H9 (cell line): ENCODE measurements at regions not wholly inside any gene's neighbourhood (a gene's known extent, or its start where the extent isn't known, plus 50 kb on each side); places are given as distances from the start of the nearest gene placed in this dataset.

Experiments used
- DNase-seq: peaks from one replicate; pipeline ENCODE4 v3.0.0-alpha.2; 2017
- H2AFZ ChIP-seq: one replicate; pipeline ENCODE4 v1.6.1; 2013; ENCODE audit warnings: mild to moderate bottlenecking, low read length, control low read depth, moderate library complexity
- H2AK5ac ChIP-seq: 2 replicates; pipeline ENCODE4 v1.6.1; 2013; ENCODE audit warnings: low read length, control low read depth, mixed read lengths; ENCODE audit not compliant: insufficient read length
- H2BK120ac ChIP-seq: one replicate; pipeline ENCODE4 v1.6.1; 2013; ENCODE audit warnings: low read depth, mild to moderate bottlenecking, low read length, control low read depth, inconsistent platforms; ENCODE audit not compliant: poor library complexity, severe bottlenecking
- H2BK12ac ChIP-seq: 2 replicates; pipeline ENCODE4 v1.6.1; 2013; ENCODE audit warnings: low read length, control low read depth, mixed read lengths, low read depth; ENCODE audit not compliant: insufficient read length
- H2BK15ac ChIP-seq: 2 replicates; pipeline ENCODE4 v1.6.1; 2013; ENCODE audit warnings: low read depth, low read length, control low read depth
- H2BK20ac ChIP-seq: one replicate; pipeline ENCODE4 v1.6.1; 2013; ENCODE audit warnings: low read depth, mild to moderate bottlenecking, low read length, control low read depth, inconsistent platforms; ENCODE audit not compliant: poor library complexity, severe bottlenecking
- H2BK5ac ChIP-seq: 2 replicates; pipeline ENCODE4 v1.6.1; 2013; ENCODE audit warnings: low read length, control low read depth, mixed read lengths; ENCODE audit not compliant: insufficient read length
- H3K14ac ChIP-seq: 2 replicates; pipeline ENCODE4 v1.6.1; 2013; ENCODE audit warnings: low read length, control low read depth; ENCODE audit not compliant: insufficient read depth
- H3K18ac ChIP-seq: 2 replicates; pipeline ENCODE4 v1.6.1; 2013; ENCODE audit warnings: low read depth, mild to moderate bottlenecking, mixed read lengths, low read length, control low read depth; ENCODE audit not compliant: insufficient read length
- H3K23ac ChIP-seq: 2 replicates; pipeline ENCODE4 v1.6.1; 2013; ENCODE audit warnings: low read length, control low read depth, mixed read lengths, low read depth; ENCODE audit not compliant: insufficient read length
- H3K23me2 ChIP-seq: 2 replicates; pipeline ENCODE4 v1.6.1; 2013; ENCODE audit warnings: low read depth, mild to moderate bottlenecking, mixed read lengths, low read length, control low read depth; ENCODE audit not compliant: insufficient read length, poor library complexity, severe bottlenecking
- H3K27ac ChIP-seq: 2 replicates; pipeline ENCODE4 v1.5.1; 2013; ENCODE audit warnings: low read length, control low read depth, mixed read lengths, low read depth; ENCODE audit not compliant: insufficient read length
- H3K27me3 ChIP-seq: 2 replicates; pipeline ENCODE4 v1.6.1; 2013; ENCODE audit warnings: low read length, control low read depth, inconsistent platforms; ENCODE audit not compliant: insufficient read depth
- H3K4ac ChIP-seq: 2 replicates; pipeline ENCODE4 v1.6.1; 2013; ENCODE audit warnings: low read depth, mild to moderate bottlenecking, control low read depth, inconsistent platforms, low read length, moderate library complexity
- H3K4me1 ChIP-seq: 2 replicates; pipeline ENCODE4 v1.6.1; 2013; ENCODE audit warnings: low read length, control low read depth, inconsistent platforms; ENCODE audit not compliant: insufficient read depth
- H3K4me2 ChIP-seq: 2 replicates; pipeline ENCODE4 v1.6.1; 2013; ENCODE audit warnings: low read length, control low read depth, mixed read lengths; ENCODE audit not compliant: insufficient read length, insufficient read depth
- H3K56ac ChIP-seq: 2 replicates; pipeline ENCODE4 v1.6.1; 2013; ENCODE audit warnings: low read depth, mild to moderate bottlenecking, mixed read lengths, low read length, control low read depth; ENCODE audit not compliant: insufficient read length
- H3K79me1 ChIP-seq: 2 replicates; pipeline ENCODE4 v1.6.1; 2013; ENCODE audit warnings: low read depth, mild to moderate bottlenecking, moderate library complexity, low read length, control low read depth, inconsistent platforms; ENCODE audit not compliant: insufficient read depth, poor library complexity, severe bottlenecking
- H3K79me2 ChIP-seq: 2 replicates; pipeline ENCODE4 v1.6.1; 2013; ENCODE audit warnings: low read length, control low read depth, inconsistent platforms; ENCODE audit not compliant: insufficient read depth
- H3K9ac ChIP-seq: 2 replicates; pipeline ENCODE4 v1.6.1; 2013; ENCODE audit warnings: low read length, control low read depth, mixed read lengths; ENCODE audit not compliant: insufficient read length; ENCODE audit errors: extremely low read depth
- H3K9me3 ChIP-seq: one replicate; pipeline ENCODE4 v1.6.1; 2013; ENCODE audit warnings: low read depth, low read length, inconsistent platforms; ENCODE audit not compliant: control insufficient read depth
- H3T11ph ChIP-seq: one replicate; pipeline ENCODE4 v1.6.1; 2013; ENCODE audit warnings: mild to moderate bottlenecking, low read length, control low read depth, inconsistent platforms
- H4K20me1 ChIP-seq: one replicate; pipeline ENCODE4 v1.6.1; 2013; ENCODE audit not compliant: control insufficient read depth, insufficient read length, insufficient read depth
- H4K5ac ChIP-seq: 2 replicates; pipeline ENCODE4 v1.6.1; 2013; ENCODE audit warnings: low read depth, mild to moderate bottlenecking, mixed read lengths, low read length, control low read depth; ENCODE audit not compliant: insufficient read length
- H4K8ac ChIP-seq: replicated peaks from 2 replicates; pipeline ENCODE4 v1.6.1; 2013; ENCODE audit warnings: low read length, control low read depth, mixed read lengths, low read depth; ENCODE audit not compliant: insufficient read length
- H4K91ac ChIP-seq: 2 replicates; pipeline ENCODE4 v1.6.1; 2013; ENCODE audit warnings: low read depth, mild to moderate bottlenecking, moderate library complexity, mixed read lengths, low read length, control low read depth; ENCODE audit not compliant: insufficient read length
- H3K27ac Mint-ChIP-seq, 3 experiments: 2 replicates in 2 of 3; 3 replicates in 1 of 3; pipeline ENCODE4 v1.8.0; 2020 to 2021; ENCODE audit warnings: mixed read lengths in 3 of 3, mild to moderate bottlenecking in 1 of 3, moderate library complexity in 1 of 3
- H3K27me3 Mint-ChIP-seq: 2 replicates; pipeline ENCODE4 v1.8.0; 2021; ENCODE audit warnings: low read depth, mild to moderate bottlenecking, moderate library complexity, mixed read lengths
- H3K36me3 Mint-ChIP-seq, 3 experiments: 2 replicates in 2 of 3; 3 replicates in 1 of 3; pipeline ENCODE4 v1.8.0; 2020 to 2021; ENCODE audit warnings: low read depth in 3 of 3, mixed read lengths in 3 of 3; ENCODE audit not compliant: insufficient read depth in 1 of 3
- H3K4me1 Mint-ChIP-seq, 2 experiments: 2 replicates each; pipeline ENCODE4 v1.8.0; 2020; ENCODE audit warnings: mixed read lengths in 2 of 2
- H3K4me3 Mint-ChIP-seq, 2 experiments: 2 replicates in 1 of 2; 3 replicates in 1 of 2; pipeline ENCODE4 v1.8.0; 2020 to 2021; ENCODE audit warnings: mild to moderate bottlenecking in 2 of 2, mixed read lengths in 2 of 2, moderate library complexity in 1 of 2
- H3K9me3 Mint-ChIP-seq, 2 experiments: 2 replicates in 1 of 2; 3 replicates in 1 of 2; pipeline ENCODE4 v1.8.0; 2020; ENCODE audit warnings: mild to moderate bottlenecking in 2 of 2, mixed read lengths in 2 of 2, moderate library complexity in 1 of 2
- CTCF ChIP-seq: fragments of 200-600 bp; sonication (generic); conservative IDR thresholded peaks from 3 replicates; pipeline ENCODE4 v1.8.0; 2021; ENCODE audit warnings: antibody characterized with exemption, mild to moderate bottlenecking
- WGBS: extraction: QIAGEN DNeasy Blood & Tissue Kit; methylation state at CpG from one replicate; pipeline ENCODE4 v1.1.7; 2013; ENCODE audit warnings: missing lambda C conversion rate, low lambda C conversion rate, mixed read lengths; ENCODE audit not compliant: insufficient read length; ENCODE audit errors: extremely low coverage; 5-methylcytosine and 5-hydroxymethylcytosine counted together

- no peak overlapping the region for H3K27ac ChIP-seq
- peaks cover 2% of the 10 kb centered on the region for H4K20me1 ChIP-seq
- no peak overlapping the region for H3K56ac ChIP-seq
- H2BK15ac ChIP-seq = no peak overlapping the region
- no peak overlapping the region for H2BK5ac ChIP-seq
- H3K4me1 ChIP-seq = no peaks in the 10 kb centered on the region
- H2AFZ ChIP-seq = no peak overlapping the region
- peaks cover 11% of the 10 kb centered on the region for H3K9me3 ChIP-seq
- no peak overlapping the region for H4K5ac ChIP-seq
- H3K4me2 ChIP-seq = no peak overlapping the region
- no peaks in the 10 kb centered on the region for H3K79me2 ChIP-seq
- no peak overlapping the region for H4K91ac ChIP-seq
- no peak overlapping the region for H3K23ac ChIP-seq
- no peaks in the 10 kb centered on the region for H3K23me2 ChIP-seq
- no peak overlapping the region for H4K8ac ChIP-seq
- Mint-ChIP-seq H3K4me1 (peaks cover 8% of the 10 kb centered on the region in 2 experiments), H3K4me3 (no peak overlapping the region), H3K27ac (no peak overlapping the region), H3K36me3 (peaks cover 3 to 36% (median 6%) of the 10 kb centered on the region in 3 experiments; a peak in 6 of 7 replicates), H3K27me3 (peaks cover 5% of the 10 kb centered on the region), H3K9me3 (peaks cover 33 to 47% of the 10 kb centered on the region in 2 experiments)
- no peak overlapping the region for H3K9ac ChIP-seq
- H2BK20ac ChIP-seq = no peak overlapping the region
- H3K27me3 ChIP-seq = no peaks in the 10 kb centered on the region
- H2BK120ac ChIP-seq = no peak overlapping the region
- no peaks in the 10 kb centered on the region for H3K79me1 ChIP-seq
- H2AK5ac ChIP-seq = no peak overlapping the region
- H3K4ac ChIP-seq = no peak overlapping the region
- H3T11ph ChIP-seq = no peak overlapping the region
- no peak for DNase-seq
- TF ChIP-seq CTCF = no peak
- no peak overlapping the region for H3K14ac ChIP-seq
- WGBS = no CpG with 5 or more reads among the region's 4 CpGs
- H3K18ac ChIP-seq = no peak overlapping the region
- no peak overlapping the region for H2BK12ac ChIP-seq
Observed at GRCh38 chr21:41576013-41576615, 68.2 kb upstream of the TMPRSS2 start.
